ENCODE measurements at regions not wholly inside any gene's neighbourhood (a gene's known extent, or its start where the extent isn't known, plus 50 kb on each side); places are given as distances from the start of the nearest gene placed in this dataset.

DNA sequence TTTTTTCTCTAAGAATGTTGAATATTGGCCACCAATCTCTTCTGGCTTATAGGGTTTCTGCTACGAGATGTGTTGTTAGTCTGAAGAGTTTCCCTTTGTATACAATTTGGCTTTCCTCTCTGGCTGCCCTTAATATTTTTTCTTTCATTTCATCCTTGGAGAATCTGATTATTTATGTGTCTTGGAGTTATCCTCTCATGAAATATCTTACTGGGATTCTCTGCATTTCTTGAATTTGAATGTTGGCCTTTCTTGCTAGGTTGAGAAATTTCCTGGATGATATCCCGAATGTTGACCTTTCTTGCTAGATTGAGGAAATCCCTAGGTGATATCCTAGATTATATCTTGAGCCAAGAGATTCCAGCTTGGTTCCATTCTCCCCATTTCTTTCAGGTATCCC lies 125.6 kb downstream of the SLC5A7 start:
- ChIA-PET CTCF (interaction anchor here (2.1 kb wide), 1 partner anchor 13 kb away, joined by 5 read pairs; no protein-coding TSS in a partner anchor), POLR2A (no interaction called here)
- no peak for DNase-seq (ENCODE audit: extremely low spot score)
- no peak for TF ChIP-seq CTCF (IDR thresholded peaks at IDR 0.05; ENCODE audit: control extremely low read depth, extremely low read depth, low read depth, missing control alignments)

DNA sequence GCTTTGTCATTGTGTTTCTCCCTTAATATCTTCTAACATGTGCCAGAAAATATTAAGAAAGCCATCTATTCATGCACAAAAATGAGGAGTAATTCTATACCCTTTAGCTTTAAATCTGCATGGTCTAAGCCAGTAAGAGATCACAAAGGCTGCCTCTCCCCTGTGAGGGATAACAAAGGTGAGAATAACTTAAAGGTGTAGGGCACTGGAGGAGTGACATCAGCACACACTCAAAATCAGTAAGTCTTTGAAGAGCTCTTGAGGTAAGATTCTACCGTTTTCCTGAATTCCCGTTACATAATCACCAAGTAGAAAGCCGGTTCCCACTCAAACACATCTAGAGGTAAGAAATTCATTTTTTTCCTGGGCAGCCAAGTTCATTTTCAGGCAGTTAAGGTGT lies 123.9 kb upstream of the SULT1C3 start:
- TF ChIP-seq CTCF (IDR thresholded peaks at IDR 0.05; ENCODE audit: control extremely low read depth, extremely low read depth, low read depth, missing control alignments), result no peak
- no peak for DNase-seq (ENCODE audit: extremely low spot score)
- POLR2A ChIA-PET, result no interaction called here
- CTCF ChIA-PET, result interaction anchor here (1.2 kb wide), 2 partner anchors 9 to 46 kb away, joined by 3 read pairs; no protein-coding TSS in a partner anchor

DNA sequence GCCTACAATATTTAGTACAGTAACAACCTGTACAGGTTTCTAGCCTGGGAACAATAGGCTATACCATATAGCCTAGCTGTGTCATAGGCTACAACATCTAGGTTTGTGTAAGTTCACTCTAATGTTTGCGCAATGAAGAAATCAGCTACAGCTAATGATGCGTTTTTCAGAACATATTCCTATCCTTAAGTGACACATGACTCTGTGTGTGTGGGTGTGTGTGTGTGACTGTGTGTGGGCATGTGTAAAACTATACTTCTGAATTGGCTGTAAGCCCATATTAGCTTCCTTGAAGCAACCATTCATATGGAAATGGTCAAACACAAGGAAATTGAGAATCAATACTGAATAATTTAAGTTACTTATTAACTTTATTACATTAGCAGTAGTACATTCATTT lies 120.8 kb upstream of the SULT1C3 start:
- ChIA-PET CTCF (interaction anchor here (0.9 to 1.3 kb wide), 2 partner anchors 9 to 25 kb away, joined by 3 to 4 read pairs; no protein-coding TSS in a partner anchor), POLR2A (no interaction called here)
- no peak for TF ChIP-seq CTCF (IDR thresholded peaks at IDR 0.05; ENCODE audit: control extremely low read depth, extremely low read depth, low read depth, missing control alignments)
- DNase-seq (ENCODE audit: extremely low spot score), result no peak

GRCh38 chr2:108119492-108119891 lies 120.3 kb upstream of the SULT1C3 start:
- no peak for DNase-seq (ENCODE audit: extremely low spot score)
- CTCF ChIA-PET, result interaction anchor here (0.9 to 1.3 kb wide), 2 partner anchors 9 to 25 kb away, joined by 3 to 4 read pairs; no protein-coding TSS in a partner anchor
- POLR2A ChIA-PET, result no interaction called here
- TF ChIP-seq CTCF (IDR thresholded peaks at IDR 0.05; ENCODE audit: control extremely low read depth, extremely low read depth, low read depth, missing control alignments), result no peak

DNA sequence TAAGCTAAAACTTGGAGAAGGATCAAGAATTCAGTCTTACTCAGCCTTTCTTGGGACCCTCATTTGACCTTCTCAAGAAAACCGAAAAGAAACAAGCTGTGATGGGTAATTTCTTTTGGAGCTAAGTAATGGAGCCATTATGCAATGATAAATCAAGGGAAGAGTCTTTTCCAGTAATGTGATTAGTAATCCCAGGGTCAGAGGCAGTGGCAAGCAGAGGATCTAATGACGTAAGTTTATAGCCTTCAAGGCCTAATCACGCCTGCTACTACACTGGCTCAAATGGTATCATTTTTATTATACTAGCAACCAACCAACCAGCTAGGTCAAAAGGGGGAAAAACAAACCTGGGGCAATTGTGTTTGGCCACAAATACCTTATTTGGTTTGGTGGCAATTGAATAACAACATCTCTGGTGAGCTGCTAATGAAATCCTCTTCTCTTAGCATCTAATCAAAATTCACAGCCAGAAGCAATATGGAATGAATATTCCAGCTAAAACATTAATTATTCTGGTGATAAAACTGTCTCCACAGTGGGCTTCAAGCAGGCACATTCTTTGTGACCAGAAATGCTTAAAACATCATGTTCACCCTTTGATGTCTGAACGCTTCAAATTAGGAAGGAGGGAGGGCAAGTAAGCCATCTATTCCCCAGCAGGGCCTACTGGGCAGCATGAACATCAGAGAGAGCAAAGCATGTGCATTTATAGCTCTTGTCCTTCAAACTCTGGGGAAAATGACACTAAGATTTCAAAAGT lies 114.9 kb upstream of the SULT1C3 start:
- no peak for TF ChIP-seq CTCF (IDR thresholded peaks at IDR 0.05; ENCODE audit: control extremely low read depth, extremely low read depth, low read depth, missing control alignments)
- CTCF ChIA-PET, result interaction anchor here (0.8 to 1.2 kb wide), 2 partner anchors 9 to 13 kb away, joined by 3 to 5 read pairs; no protein-coding TSS in a partner anchor
- POLR2A ChIA-PET, result no interaction called here
- no peak for DNase-seq (ENCODE audit: extremely low spot score)

DNA sequence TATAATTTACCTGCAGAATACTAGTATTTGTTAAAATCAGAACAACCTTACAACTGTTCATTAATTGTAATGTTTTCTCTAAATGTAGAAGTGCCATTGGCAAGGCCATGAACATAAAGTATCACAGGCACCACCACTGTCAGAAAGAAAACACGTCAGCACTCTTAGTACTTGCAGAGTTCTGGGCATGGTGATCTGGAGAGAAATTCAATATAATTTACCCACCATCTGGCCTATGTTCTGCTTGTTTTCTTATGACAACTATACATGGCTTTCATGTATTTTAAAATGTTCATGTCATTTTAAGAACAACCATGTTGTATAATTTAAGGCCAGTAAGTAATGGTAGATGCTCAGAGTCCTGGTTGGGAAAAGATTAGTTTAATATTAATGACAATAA lies 114.2 kb upstream of the SULT1C3 start:
- CTCF ChIA-PET, result no interaction called here

More for the DNA sequence above, 114.2 kb upstream of the SULT1C3 start:
- no peak for TF ChIP-seq CTCF (IDR thresholded peaks at IDR 0.05; ENCODE audit: control extremely low read depth, extremely low read depth, low read depth, missing control alignments)
- DNase-seq (ENCODE audit: extremely low spot score), result no peak
- POLR2A ChIA-PET, result no interaction called here
